ENCODE measurements at regions not wholly inside any gene's neighbourhood (a gene's known extent, or its start where the extent isn't known, plus 50 kb on each side); places are given as distances from the start of the nearest gene placed in this dataset.
"Not testable (repeated sequence)": the region's sequence is repeated elsewhere in the genome, so short reads cannot be mapped to it uniquely, and the experiment has no call there.

DNA sequence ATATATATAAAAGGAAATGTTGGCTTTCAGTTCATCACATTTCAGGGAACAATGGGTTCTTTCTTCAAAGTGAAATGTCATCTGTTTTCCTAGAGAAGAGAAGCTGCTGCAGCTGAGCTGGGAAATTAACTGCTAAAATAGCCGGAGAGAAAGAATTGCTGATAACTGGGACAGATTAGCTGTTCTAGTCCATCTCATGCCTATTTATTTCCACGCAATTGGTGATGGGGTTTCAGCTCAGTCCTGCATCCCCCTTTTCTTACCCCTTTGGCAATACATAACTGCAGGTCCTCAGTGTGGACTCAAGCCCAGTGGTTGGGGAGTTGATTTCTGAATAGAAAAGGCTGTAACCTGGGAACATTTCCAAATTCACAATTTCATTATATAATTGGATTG is 436.9 kb upstream of the TMEM132C start:
- H3K9ac ChIP-seq (ENCODE audit: low read length) = no peak overlapping the region
- H3K4me3 ChIP-seq (ENCODE audit: insufficient read depth, low read length, poor library complexity, severe bottlenecking) = no peak overlapping the region
- H3K27ac ChIP-seq (ENCODE audit: low read depth, low read length) = no peak overlapping the region
- H3K9me3 ChIP-seq (ENCODE audit: insufficient read depth, low read length) = no peaks in the 10 kb centered on the region; the same call in 1 of the 2 replicates
- TF ChIP-seq CTCF (IDR thresholded peaks at IDR 0.05; ENCODE audit: insufficient read depth, low read length, poor library complexity, severe bottlenecking) (no peak), EZH2phosphoT487 (conservative IDR thresholded peaks at IDR 0.05; ENCODE audit: low read length) (no peak)
- no peaks in the 10 kb centered on the region for H3K9me2 ChIP-seq (replicated peaks; ENCODE audit: insufficient read depth, low read length)
- H3K27me3 ChIP-seq (ENCODE audit: low read length) = no peaks in the 10 kb centered on the region
- H3K79me2 ChIP-seq (ENCODE audit: insufficient read depth, low read length) = no peaks in the 10 kb centered on the region
- H3K36me3 ChIP-seq (ENCODE audit: low read length) = no peaks in the 10 kb centered on the region
- H4K20me1 ChIP-seq (ENCODE audit: low read depth, low read length) = no peaks in the 10 kb centered on the region
- H3F3A ChIP-seq (ENCODE audit: insufficient read depth) = no peaks in the 10 kb centered on the region
- no peak overlapping the region for H2AFZ ChIP-seq (ENCODE audit: low read depth, low read length, severe bottlenecking)
- H3K4me2 ChIP-seq (ENCODE audit: low read depth, low read length, poor library complexity, severe bottlenecking) = no peak overlapping the region

GRCh38 chr12:127830730-127831129 is 436.2 kb upstream of the TMEM132C start:
- TF ChIP-seq CTCF (IDR thresholded peaks at IDR 0.05; ENCODE audit: insufficient read depth, low read length, poor library complexity, severe bottlenecking) = no peak
- TF ChIP-seq EZH2phosphoT487 (conservative IDR thresholded peaks at IDR 0.05; ENCODE audit: low read length) = no peak
- H3K79me2 ChIP-seq (ENCODE audit: insufficient read depth, low read length) = no peaks in the 10 kb centered on the region
- H3K9me2 ChIP-seq (replicated peaks; ENCODE audit: insufficient read depth, low read length) = no peaks in the 10 kb centered on the region
- no peak overlapping the region for H3K4me3 ChIP-seq (ENCODE audit: insufficient read depth, low read length, poor library complexity, severe bottlenecking)
- no peaks in the 10 kb centered on the region for H3F3A ChIP-seq (ENCODE audit: insufficient read depth)
- no peak overlapping the region for H3K9ac ChIP-seq (ENCODE audit: low read length)
- H3K27ac ChIP-seq (ENCODE audit: low read depth, low read length) = no peak overlapping the region
- H3K36me3 ChIP-seq (ENCODE audit: low read length) = no peaks in the 10 kb centered on the region
- H3K4me2 ChIP-seq (ENCODE audit: low read depth, low read length, poor library complexity, severe bottlenecking) = no peak overlapping the region
- H3K27me3 ChIP-seq (ENCODE audit: low read length) = no peaks in the 10 kb centered on the region
- no peaks in the 10 kb centered on the region; the same call in 1 of the 2 replicates for H3K9me3 ChIP-seq (ENCODE audit: insufficient read depth, low read length)
- H4K20me1 ChIP-seq (ENCODE audit: low read depth, low read length) = no peaks in the 10 kb centered on the region
- H2AFZ ChIP-seq (ENCODE audit: low read depth, low read length, severe bottlenecking) = no peak overlapping the region

GRCh38 chr12:127832172-127832571 is 434.8 kb upstream of the TMEM132C start:
- H4K20me1 ChIP-seq (ENCODE audit: low read depth, low read length) = no peaks in the 10 kb centered on the region
- H3K36me3 ChIP-seq (ENCODE audit: low read length) = no peaks in the 10 kb centered on the region
- no peak overlapping the region for H3K4me2 ChIP-seq (ENCODE audit: low read depth, low read length, poor library complexity, severe bottlenecking)
- no peak overlapping the region for H3K27ac ChIP-seq (ENCODE audit: low read depth, low read length)
- no peaks in the 10 kb centered on the region for H3K9me3 ChIP-seq (ENCODE audit: insufficient read depth, low read length)
- no peak for TF ChIP-seq CTCF (IDR thresholded peaks at IDR 0.05; ENCODE audit: insufficient read depth, low read length, poor library complexity, severe bottlenecking)
- TF ChIP-seq EZH2phosphoT487 (conservative IDR thresholded peaks at IDR 0.05; ENCODE audit: low read length) = no peak
- no peaks in the 10 kb centered on the region for H3K9me2 ChIP-seq (replicated peaks; ENCODE audit: insufficient read depth, low read length)
- no peak overlapping the region for H2AFZ ChIP-seq (ENCODE audit: low read depth, low read length, severe bottlenecking)
- no peaks in the 10 kb centered on the region for H3K27me3 ChIP-seq (ENCODE audit: low read length)
- no peaks in the 10 kb centered on the region for H3F3A ChIP-seq (ENCODE audit: insufficient read depth)
- H3K9ac ChIP-seq (ENCODE audit: low read length) = no peak overlapping the region
- no peak overlapping the region for H3K4me3 ChIP-seq (ENCODE audit: insufficient read depth, low read length, poor library complexity, severe bottlenecking)
- no peaks in the 10 kb centered on the region for H3K79me2 ChIP-seq (ENCODE audit: insufficient read depth, low read length)

GRCh38 chr12:127836802-127837201 is 430.2 kb upstream of the TMEM132C start:
- not testable (repeated sequence) for H3K4me2 ChIP-seq (ENCODE audit: low read depth, low read length, poor library complexity, severe bottlenecking); H3K9me3 ChIP-seq (ENCODE audit: insufficient read depth, low read length); H3K27me3 ChIP-seq (ENCODE audit: low read length); H3K27ac ChIP-seq (ENCODE audit: low read depth, low read length); H3K4me3 ChIP-seq (ENCODE audit: insufficient read depth, low read length, poor library complexity, severe bottlenecking); H4K20me1 ChIP-seq (ENCODE audit: low read depth, low read length); H3F3A ChIP-seq (ENCODE audit: insufficient read depth); H3K9ac ChIP-seq (ENCODE audit: low read length); H3K36me3 ChIP-seq (ENCODE audit: low read length); H2AFZ ChIP-seq (ENCODE audit: low read depth, low read length, severe bottlenecking); H3K79me2 ChIP-seq (ENCODE audit: insufficient read depth, low read length); H3K9me2 ChIP-seq (replicated peaks; ENCODE audit: insufficient read depth, low read length)
